GM21515 (cell line): ENCODE measurements at regions not wholly inside any gene's neighbourhood (a gene's known extent, or its start where the extent isn't known, plus 50 kb on each side); places are given as distances from the start of the nearest gene placed in this dataset.
"Not testable (repeated sequence)": the region's sequence is repeated elsewhere in the genome, so short reads cannot be mapped to it uniquely, and the experiment has no call there.

Experiments
- ATAC-seq: cut with Tn5 transposase; IDR thresholded peaks from one replicate; pipeline ENCODE4 v1.9.1; 2021; ENCODE audit not compliant: unreplicated experiment

- no peak for ATAC-seq
Measured at GRCh38 chr14:71752111-71752738, 180.0 kb upstream of the RGS6 start.

DNA sequence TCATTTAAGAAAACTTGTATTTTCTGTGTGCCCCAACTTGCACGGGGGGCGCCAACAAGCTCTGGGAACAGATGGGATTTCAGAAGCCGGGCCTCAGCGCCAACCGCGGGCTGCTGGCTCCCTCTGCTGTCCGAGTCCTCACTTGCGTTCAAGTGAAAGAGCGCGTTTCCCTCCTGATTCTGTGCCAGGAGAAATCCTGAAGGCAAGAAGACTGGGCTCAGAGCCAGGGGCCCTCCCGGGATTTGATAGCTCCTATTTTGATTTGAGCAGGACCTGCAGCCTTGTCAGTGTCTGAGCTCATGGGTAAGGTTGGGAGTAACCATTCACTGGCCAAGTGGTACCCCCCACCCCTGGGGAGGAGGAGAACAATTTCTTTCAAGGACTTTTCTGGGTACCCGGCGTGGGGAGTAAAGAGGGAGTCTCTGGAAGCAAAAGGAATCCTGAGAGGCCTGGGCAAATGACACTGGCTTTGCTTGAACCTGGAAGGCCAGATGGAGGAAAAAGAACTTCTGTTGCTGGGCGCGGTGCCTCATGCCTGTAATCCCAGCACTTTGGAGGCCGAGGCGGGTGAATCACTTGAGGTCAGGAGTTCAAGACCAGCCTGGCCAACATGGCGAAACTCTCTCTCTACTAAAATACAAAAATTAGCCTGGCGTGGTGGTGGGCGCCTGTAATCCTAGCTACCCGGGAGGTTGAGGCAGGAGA, 179.0 kb upstream of the RGS6 start:
- ATAC-seq = no peak

- no peak for ATAC-seq
Measured at GRCh38 chr14:71753976-71754375, 178.3 kb upstream of the RGS6 start.

- no peak for ATAC-seq
Measured at GRCh38 chr14:71754422-71755095, 177.7 kb upstream of the RGS6 start.

GRCh38 chr14:71758229-71758951, 173.8 kb upstream of the RGS6 start:
- ATAC-seq = no peak

DNA sequence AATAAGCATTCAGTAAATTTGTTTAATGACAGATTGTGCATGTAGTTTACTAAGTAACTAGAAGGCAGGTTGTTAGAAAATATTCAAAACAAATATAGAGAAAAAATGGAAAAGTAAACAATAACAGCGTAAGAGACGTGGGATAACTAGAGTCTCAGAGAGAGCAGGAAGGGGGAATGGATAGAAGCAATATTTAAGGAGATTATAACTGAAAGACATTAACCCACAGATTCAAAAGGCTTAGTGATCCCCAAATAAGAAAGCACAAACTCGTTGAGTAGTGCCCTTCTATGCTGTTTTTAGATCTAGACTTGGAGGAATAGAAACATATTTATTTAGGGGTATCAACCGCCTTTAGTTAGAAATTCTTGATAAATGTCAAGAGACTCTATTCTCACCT, 169.7 kb upstream of the RGS6 start:
- ATAC-seq = no peak

- ATAC-seq = no peak
Measured at GRCh38 chr14:71764701-71765382, 167.4 kb upstream of the RGS6 start.

DNA sequence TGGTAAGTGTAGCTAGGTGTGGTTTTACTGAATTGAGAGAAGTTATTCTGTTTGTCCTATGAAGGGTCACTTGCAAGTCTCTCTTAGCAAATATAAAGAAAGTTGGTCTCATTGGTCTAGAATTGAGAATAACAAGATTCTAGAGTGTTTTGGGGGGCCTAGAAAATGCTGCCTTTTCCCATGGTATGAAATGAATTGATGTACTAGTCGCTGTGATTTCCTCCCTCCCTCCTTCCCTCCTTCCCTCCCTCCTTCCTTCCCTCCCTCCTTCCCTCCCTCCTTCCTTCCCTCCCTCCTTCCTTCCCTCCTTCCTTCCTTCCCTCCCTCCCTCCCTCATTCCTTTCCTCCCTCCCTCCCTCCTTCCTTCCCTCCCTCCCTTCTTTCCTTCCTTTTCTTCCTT, 166.7 kb upstream of the RGS6 start:
- ATAC-seq = no peak

DNA sequence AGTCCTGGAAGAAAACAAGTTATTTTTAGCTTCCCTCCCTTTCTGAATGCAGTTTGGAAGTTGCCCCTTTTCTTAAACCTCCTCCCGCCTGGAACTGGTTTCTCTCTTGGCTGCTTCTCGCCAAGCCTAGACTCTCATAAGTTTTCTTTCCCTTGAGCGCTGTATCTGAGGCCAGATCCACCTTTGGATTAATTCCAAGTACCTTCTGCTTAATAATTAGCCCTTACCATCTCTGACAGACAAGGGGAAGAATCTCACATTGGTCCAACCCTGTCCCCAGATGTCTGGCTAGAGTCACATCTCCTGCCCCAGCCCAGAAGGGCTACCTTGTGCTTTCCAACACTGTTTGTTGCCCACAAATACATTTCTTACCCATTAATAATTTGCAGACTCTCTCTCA, 161.8 kb upstream of the RGS6 start:
- ATAC-seq = no peak

GRCh38 chr14:71771421-71771820, 160.8 kb upstream of the RGS6 start:
- ATAC-seq = not testable (repeated sequence)

DNA sequence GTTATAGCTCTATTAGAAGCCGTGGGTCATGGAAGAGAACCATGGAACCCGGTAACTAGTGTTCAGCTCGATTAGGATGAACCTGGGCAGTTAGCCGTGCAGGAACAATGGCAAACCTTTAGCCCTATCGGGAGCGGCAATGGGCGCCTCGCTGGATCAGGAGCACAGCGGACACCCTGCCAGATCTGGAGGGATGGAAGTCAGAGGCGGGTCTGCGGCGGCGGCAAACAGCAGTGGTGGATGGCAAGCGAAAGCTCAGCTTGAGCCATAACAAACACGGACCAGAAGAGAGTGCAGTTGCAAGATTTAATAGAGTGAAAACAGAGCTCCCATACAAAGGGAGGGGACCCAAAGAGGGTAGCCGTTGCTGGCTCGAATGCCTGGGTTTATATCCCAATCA, 160.2 kb upstream of the RGS6 start:
- not testable (repeated sequence) for ATAC-seq

GRCh38 chr14:71773898-71774481, 158.2 kb upstream of the RGS6 start:
- ATAC-seq = no peak

- ATAC-seq = no peak
Measured at GRCh38 chr14:71776471-71777360, 155.5 kb upstream of the RGS6 start.

DNA sequence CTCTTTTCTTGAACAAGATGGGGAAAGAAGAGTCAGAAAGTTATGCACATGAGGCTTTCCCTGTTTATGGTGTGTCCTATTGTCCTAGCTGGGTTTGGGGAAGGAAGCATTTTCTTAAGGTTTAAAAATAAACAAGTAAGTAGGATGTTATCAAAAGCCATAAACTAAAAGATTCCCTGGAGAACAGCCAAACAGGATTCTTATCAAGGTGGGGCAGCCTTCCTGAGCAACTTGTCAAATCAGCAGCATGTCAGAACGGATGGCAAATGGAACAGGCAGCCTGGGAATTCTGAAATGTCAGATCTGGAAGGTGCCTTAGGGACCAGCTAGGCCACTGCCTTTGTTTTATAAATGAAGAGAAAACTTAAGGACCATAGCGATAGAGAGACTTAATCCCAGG, 152.2 kb upstream of the RGS6 start:
- no peak for ATAC-seq

- ATAC-seq = no peak
Measured at GRCh38 chr14:71780822-71781221, 151.4 kb upstream of the RGS6 start.

DNA sequence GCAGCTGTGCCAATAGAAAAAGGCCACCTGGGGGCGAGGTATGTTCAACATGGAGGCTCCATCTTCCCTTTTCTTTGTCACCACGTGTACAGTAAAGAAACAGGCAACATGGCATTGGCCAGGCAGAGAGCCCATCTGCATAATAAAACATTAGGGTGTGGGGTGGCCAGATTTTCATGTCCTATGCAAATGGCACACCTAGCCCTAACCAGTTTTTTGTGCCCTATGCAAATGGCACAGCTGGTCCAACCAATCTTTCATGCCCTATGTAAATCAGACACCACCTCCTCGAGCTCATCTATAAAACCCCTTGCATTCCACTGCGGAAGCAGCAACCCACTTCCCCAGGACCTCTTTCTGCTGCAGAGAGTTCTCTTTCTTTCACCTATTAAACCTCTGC, 149.1 kb upstream of the RGS6 start:
- ATAC-seq = no peak

GRCh38 chr14:71783786-71784185, 148.4 kb upstream of the RGS6 start:
- no peak for ATAC-seq

- no peak for ATAC-seq
Measured at GRCh38 chr14:71789005-71789404, 143.2 kb upstream of the RGS6 start.

DNA sequence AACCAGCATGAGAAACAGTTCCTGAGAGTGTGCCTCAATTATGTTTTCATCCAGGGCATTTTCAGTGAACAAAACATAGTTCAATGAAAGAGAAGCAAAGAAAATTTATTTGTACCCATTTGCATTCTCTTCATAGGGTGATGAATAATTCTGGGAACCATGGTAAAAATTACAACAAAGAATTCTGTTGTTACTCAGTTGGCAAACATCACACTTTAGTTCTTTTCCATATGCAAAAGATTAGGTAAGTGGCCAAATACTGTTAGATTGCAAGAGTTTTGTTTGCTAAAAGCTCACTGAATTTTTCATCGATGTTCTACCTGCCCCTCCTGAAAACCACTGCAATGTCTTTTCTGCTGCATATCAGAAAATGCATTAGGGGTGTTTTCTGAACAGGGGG, 132.4 kb upstream of the RGS6 start:
- ATAC-seq = no peak

DNA sequence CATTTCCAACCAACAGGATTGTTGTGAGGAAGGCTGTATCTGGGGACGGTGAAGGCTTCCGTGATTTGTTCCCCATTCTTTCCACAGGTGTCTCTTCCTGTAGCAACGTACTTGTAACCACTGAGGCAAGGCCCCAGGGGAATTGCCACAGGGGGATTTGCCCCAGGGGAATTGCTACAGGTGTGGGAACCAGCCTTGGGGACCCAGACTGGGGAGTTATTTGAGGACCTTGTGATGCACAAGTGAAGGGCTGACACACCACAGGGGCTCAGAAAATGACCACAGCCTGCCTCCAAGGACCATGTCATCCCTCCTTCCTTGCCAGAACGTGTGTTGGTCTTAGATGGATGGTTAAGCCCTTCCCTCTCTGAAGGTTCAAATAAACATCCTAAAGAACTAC, 131.4 kb upstream of the RGS6 start:
- no peak for ATAC-seq
